IMR-90 (cell line): ENCODE measurements at regions not wholly inside any gene's neighbourhood (a gene's known extent, or its start where the extent isn't known, plus 50 kb on each side); places are given as distances from the start of the nearest gene placed in this dataset.

Source experiments
- ATAC-seq: fragments of 200-7000 bp; cut with Tn5 transposase; 2 replicates; pipeline ENCODE4 v1.9.1; 2020; ENCODE audit warnings: low read depth, mild to moderate bottlenecking, moderate library complexity
- BruUV-seq: library from RNA; stranded (reverse); fragments of 400-500 nt; replicated peaks from 2 replicates; lab custom pipeline; 2021; lab: Mats Ljungman, UMichigan
- CTCF ChIA-PET: fragments of 300-600 bp; formaldehyde crosslinking; extraction: SDS; loops from one replicate; lab custom pipeline; 2021; ENCODE audit warnings: antibody characterized with exemption; lab: Yijun Ruan, JAX
- POLR2A ChIA-PET: fragments of 300-600 bp; sonication (Branson Sonifier 250); formaldehyde crosslinking; loops from one replicate; lab custom pipeline; 2022; ENCODE audit warnings: antibody characterized with exemption; ENCODE audit not compliant: unreplicated experiment; lab: Charles Lee
- DNase-seq: peaks from one replicate; pipeline ENCODE4 v3.0.0; 2013
- H2AFZ ChIP-seq: replicated peaks from 2 replicates; pipeline ENCODE3; 2013; ENCODE audit warnings: low read length, mild to moderate bottlenecking; ENCODE audit not compliant: poor library complexity
- H2AK5ac ChIP-seq: 2 replicates; pipeline ENCODE4 v1.6.1; 2013; ENCODE audit warnings: low read depth, low read length, inconsistent platforms
- H2AK9ac ChIP-seq: replicated peaks from 2 replicates; pipeline ENCODE3; 2013; ENCODE audit warnings: mild to moderate bottlenecking, low read depth, low read length, moderate library complexity; ENCODE audit not compliant: poor library complexity
- H2BK120ac ChIP-seq: 2 replicates; pipeline ENCODE4 v1.6.1; 2013; ENCODE audit warnings: low read depth, low read length, inconsistent platforms
- H2BK15ac ChIP-seq: 3 replicates; pipeline ENCODE4 v1.6.1; 2013; ENCODE audit warnings: low read depth, low read length, inconsistent platforms
- H2BK20ac ChIP-seq: 2 replicates; pipeline ENCODE4 v1.6.1; 2013; ENCODE audit warnings: low read depth, mild to moderate bottlenecking, inconsistent platforms, low read length, moderate library complexity
- H2BK5ac ChIP-seq: 2 replicates; pipeline ENCODE4 v1.6.1; 2013; ENCODE audit warnings: mild to moderate bottlenecking, low read depth, low read length, inconsistent platforms; ENCODE audit not compliant: poor library complexity, severe bottlenecking
- H3K14ac ChIP-seq: replicated peaks from 2 replicates; pipeline ENCODE4 v1.6.1; 2013; ENCODE audit warnings: low read depth, low read length, inconsistent platforms
- H3K18ac ChIP-seq: 2 replicates; pipeline ENCODE4 v1.6.1; 2013; ENCODE audit warnings: low read depth, low read length, control low read depth
- H3K23ac ChIP-seq: 2 replicates; pipeline ENCODE4 v1.6.1; 2013; ENCODE audit warnings: low read depth, low read length, inconsistent platforms
- H3K27ac ChIP-seq: 2 replicates; pipeline ENCODE4 v1.5.1; 2013; ENCODE audit warnings: mild to moderate bottlenecking, control low read depth, low read length; ENCODE audit not compliant: insufficient read depth
- H3K27me3 ChIP-seq: 2 replicates; pipeline ENCODE4 v1.6.1; 2013; ENCODE audit warnings: low read length; ENCODE audit not compliant: control insufficient read depth, insufficient read depth
- H3K36me3 ChIP-seq: 2 replicates; pipeline ENCODE4 v1.6.1; 2013; ENCODE audit warnings: low read length, mixed read lengths; ENCODE audit not compliant: control insufficient read depth, insufficient read depth
- H3K4ac ChIP-seq: 2 replicates; pipeline ENCODE4 v1.6.1; 2013; ENCODE audit warnings: low read depth, low read length, inconsistent platforms
- H3K4me1 ChIP-seq: 2 replicates; pipeline ENCODE4 v1.6.1; 2013; ENCODE audit warnings: low read length, mixed read lengths; ENCODE audit not compliant: control insufficient read depth, insufficient read depth
- H3K4me2 ChIP-seq: 2 replicates; pipeline ENCODE4 v1.6.1; 2013; ENCODE audit warnings: low read depth, mild to moderate bottlenecking, control low read depth, low read length, moderate library complexity
- H3K4me3 ChIP-seq: 2 replicates; pipeline ENCODE4 v1.5.1; 2013; ENCODE audit warnings: low read depth, mild to moderate bottlenecking, control low read depth, low read length, moderate library complexity; ENCODE audit not compliant: insufficient read depth
- H3K56ac ChIP-seq: 2 replicates; pipeline ENCODE4 v1.6.1; 2013; ENCODE audit warnings: low read length, inconsistent platforms; ENCODE audit not compliant: insufficient read depth; ENCODE audit errors: extremely low read depth
- H3K79me1 ChIP-seq, 2 experiments: 2 replicates each; pipeline ENCODE4 v1.6.1; 2013; ENCODE audit warnings: low read length in 2 of 2, inconsistent platforms in 1 of 2, low read depth in 1 of 2
- H3K9ac ChIP-seq: 2 replicates; pipeline ENCODE4 v1.6.1; 2013; ENCODE audit warnings: low read depth, low read length, control low read depth
- H3K9me1 ChIP-seq: 2 replicates; pipeline ENCODE4 v1.6.1; 2013; ENCODE audit warnings: low read length, inconsistent platforms; ENCODE audit not compliant: insufficient read depth
- H3K9me3 ChIP-seq: 2 replicates; pipeline ENCODE4 v1.6.1; 2013; ENCODE audit warnings: low read length; ENCODE audit not compliant: control insufficient read depth, insufficient read depth
- H4K20me1 ChIP-seq: 2 replicates; pipeline ENCODE4 v1.6.1; 2013; ENCODE audit warnings: low read length, inconsistent platforms; ENCODE audit not compliant: insufficient read depth
- H4K5ac ChIP-seq: 2 replicates; pipeline ENCODE4 v1.6.1; 2013; ENCODE audit warnings: mild to moderate bottlenecking, low read depth, low read length, control low read depth
- H4K8ac ChIP-seq, 2 experiments: 2 replicates each; pipeline ENCODE4 v1.6.1; 2013; ENCODE audit warnings: low read depth in 2 of 2, low read length in 2 of 2, control low read depth in 1 of 2, inconsistent platforms in 1 of 2
- H4K91ac ChIP-seq: 2 replicates; pipeline ENCODE4 v1.6.1; 2013; ENCODE audit warnings: low read depth, low read length, inconsistent platforms; ENCODE audit not compliant: insufficient read depth
- USF2 ChIP-seq: fragments of 150-350 bp; IDR thresholded peaks from 2 replicates; pipeline ENCODE4 v1.6.1; 2017; ENCODE audit warnings: mild to moderate bottlenecking, antibody characterized with exemption, low read length, low read depth
- WGBS, 2 experiments: methylation state at CpG; one replicate each; pipeline versions ENCODE4 v1.1.5 to v1.1.7; 2013; ENCODE audit warnings: missing lambda C conversion rate in 2 of 2; ENCODE audit not compliant: insufficient read length in 1 of 2; ENCODE audit errors: extremely low coverage in 2 of 2; 5-methylcytosine and 5-hydroxymethylcytosine counted together
- dilution Hi-C: fragments of 300-500 bp; cut with HindIII; formaldehyde crosslinking; loops from one replicate; pipeline ENCODE4 v1.14.3; 2018; ENCODE audit warnings: low sequenced_read_pairs; ENCODE audit not compliant: unreplicated experiment
- in situ Hi-C: fragments of 300-500 bp; cut with MboI; formaldehyde crosslinking; loops from 3 replicates; pipeline ENCODE4 v1.14.3; 2019; ENCODE audit warnings: low sequenced_read_pairs, inconsistent platforms, mixed read lengths
- intact Hi-C: fragments of 100-400 bp; cut with micrococcal nuclease; formaldehyde crosslinking; loops from 2 replicates; pipeline ENCODE4 v1.10.0; 2022
- TF ChIP-seq, protein P1 (sequence below): fragments of 150-350 bp; IDR thresholded peaks from 2 replicates; pipeline ENCODE4 v1.6.1; 2016; ENCODE audit warnings: low read depth, mild to moderate bottlenecking, low read length, moderate library complexity, borderline replicate concordance

DNA sequence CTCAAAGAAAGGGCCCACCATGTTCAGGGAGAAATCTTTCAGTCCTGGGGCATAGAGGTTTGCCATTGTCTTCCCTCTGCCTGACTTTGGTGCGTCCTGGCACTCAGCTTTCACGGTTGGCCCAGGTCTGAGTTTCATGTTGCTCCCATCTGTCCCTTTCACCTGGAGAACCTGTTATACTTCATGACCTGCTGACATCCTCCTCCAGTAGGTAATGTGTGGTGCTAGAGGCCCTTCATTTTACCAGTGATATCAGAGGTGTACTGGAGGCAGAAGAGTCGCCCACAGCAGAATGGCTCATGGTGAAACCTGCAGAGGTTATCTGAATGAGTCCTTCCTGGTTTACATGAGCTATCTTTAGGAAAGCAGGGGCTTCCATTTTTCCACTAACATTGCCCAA is 128.8 kb upstream of the DLX2 start:
- WGBS, 2 experiments: no CpG with 5 or more reads among the region's 3 CpGs
- Histone ChIP-seq H3K18ac (no peak overlapping the region; the same call in 1 of the 2 replicates), H3K4me1 (peaks cover 28% of the 10 kb centered on the region), H2BK20ac (peak overlapping the region; percentile 79; the same call in 1 of the 2 replicates), H2BK120ac (peak overlapping the region; percentile 76), H2AFZ (peak overlapping the region; percentile 79), H3K4me3 (no peak overlapping the region), H3K36me3 (no peaks in the 10 kb centered on the region), H3K23ac (no peak overlapping the region), H2BK15ac (peak overlapping the region; percentile 85), H3K27me3 (peaks cover 12% of the 10 kb centered on the region), H3K4me2 (0 out of 2 replicates have a peak overlapping the region, but pooled peaks have one; percentile 32), H3K27ac (peak overlapping the region; percentile 46; the same call in 1 of the 2 replicates), H4K5ac (no peak overlapping the region), H3K9me1 (peaks cover 17% of the 10 kb centered on the region), H2AK9ac (peak overlapping the region; percentile 56), H3K9ac (no peak overlapping the region), H3K79me1 (no peaks in the 10 kb centered on the region), H3K56ac (no peak overlapping the region), H3K4ac (peak overlapping the region; percentile 62), H3K9me3 (no peaks in the 10 kb centered on the region), H4K91ac (peak overlapping the region; percentile 51; the same call in 1 of the 2 replicates), H3K14ac (no peak overlapping the region), H2BK5ac (no peak overlapping the region), H2AK5ac (peak overlapping the region; percentile 78), H4K20me1 (peaks cover 7% of the 10 kb centered on the region; the same call in 1 of the 2 replicates), H4K8ac (peak overlapping the region in 1 of 2 experiments; percentile 43; a peak in 1 of 4 replicates)
- DNase-seq (no peak), ATAC-seq (no peak; the same call in 1 of the 2 replicates)
- POLR2A ChIA-PET: no interaction called here
- in situ Hi-C loops: no loop called here
- CTCF ChIA-PET: interaction anchor here (0.6 to 2.3 kb wide), 3 partner anchors 24 to 1824 kb away, joined by 3 to 6 read pairs (median 4); no protein-coding TSS in a partner anchor
- no peak for TF ChIP-seq USF2
- TF ChIP-seq, protein P1, sequence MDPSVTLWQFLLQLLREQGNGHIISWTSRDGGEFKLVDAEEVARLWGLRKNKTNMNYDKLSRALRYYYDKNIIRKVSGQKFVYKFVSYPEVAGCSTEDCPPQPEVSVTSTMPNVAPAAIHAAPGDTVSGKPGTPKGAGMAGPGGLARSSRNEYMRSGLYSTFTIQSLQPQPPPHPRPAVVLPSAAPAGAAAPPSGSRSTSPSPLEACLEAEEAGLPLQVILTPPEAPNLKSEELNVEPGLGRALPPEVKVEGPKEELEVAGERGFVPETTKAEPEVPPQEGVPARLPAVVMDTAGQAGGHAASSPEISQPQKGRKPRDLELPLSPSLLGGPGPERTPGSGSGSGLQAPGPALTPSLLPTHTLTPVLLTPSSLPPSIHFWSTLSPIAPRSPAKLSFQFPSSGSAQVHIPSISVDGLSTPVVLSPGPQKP: no peak
- intact Hi-C loops: no loop called here
- dilution Hi-C loops: no loop called here
- BruUV-seq: no TSS peak
